ENCODE measurements at regions not wholly inside any gene's neighbourhood (a gene's known extent, or its start where the extent isn't known, plus 50 kb on each side); places are given as distances from the start of the nearest gene placed in this dataset.

DNA sequence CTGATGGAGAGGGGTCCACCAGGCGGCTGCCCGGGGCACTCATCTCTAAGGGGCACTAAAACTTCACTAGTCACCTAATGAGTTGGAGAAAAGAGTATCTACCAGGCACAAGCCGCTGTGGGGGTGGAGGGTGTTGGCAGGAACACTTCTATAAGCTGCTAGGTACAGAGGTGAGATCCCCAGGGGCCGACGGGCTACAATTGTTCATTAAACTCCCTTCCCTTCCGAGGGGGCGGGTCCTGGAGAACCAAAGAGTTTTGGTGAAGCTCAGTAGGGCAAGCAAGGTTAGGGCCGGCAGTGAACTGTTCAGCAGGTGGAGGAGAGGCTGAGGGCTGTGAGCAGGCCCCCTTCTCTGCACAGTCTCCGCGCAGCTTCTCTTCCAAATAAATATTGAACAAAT, 78.7 kb upstream of the ARAP3 start:
- DNase-seq (ENCODE audit: low spot score) (no peak), ATAC-seq (ENCODE audit: low FRiP score) (no peak)
- no peak for TF ChIP-seq CTCF (IDR thresholded peaks at IDR 0.05)

DNA sequence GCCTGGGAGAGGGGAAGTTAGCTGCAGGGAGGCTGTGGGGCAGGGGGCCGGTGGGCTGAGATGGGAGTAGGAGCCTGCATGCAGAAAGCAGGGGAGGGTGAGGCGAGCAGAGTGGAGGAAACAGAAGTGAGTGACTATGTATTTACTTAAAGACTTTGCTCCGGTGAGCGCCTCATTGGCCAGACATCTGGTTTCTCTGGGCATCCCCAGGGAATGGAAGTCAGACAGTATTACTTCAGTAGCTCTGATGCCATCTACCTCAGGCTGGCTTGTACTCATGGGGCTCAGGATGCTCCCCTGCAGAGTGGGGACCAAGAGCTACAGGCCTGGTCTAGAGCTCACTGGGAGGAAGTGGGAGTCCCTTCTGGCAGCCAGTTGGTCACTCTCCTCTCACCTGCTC, 78.2 kb upstream of the ARAP3 start:
- TF ChIP-seq CTCF (IDR thresholded peaks at IDR 0.05): no peak
- DNase-seq (ENCODE audit: low spot score): no peak
- no peak for ATAC-seq (ENCODE audit: low FRiP score)

DNA sequence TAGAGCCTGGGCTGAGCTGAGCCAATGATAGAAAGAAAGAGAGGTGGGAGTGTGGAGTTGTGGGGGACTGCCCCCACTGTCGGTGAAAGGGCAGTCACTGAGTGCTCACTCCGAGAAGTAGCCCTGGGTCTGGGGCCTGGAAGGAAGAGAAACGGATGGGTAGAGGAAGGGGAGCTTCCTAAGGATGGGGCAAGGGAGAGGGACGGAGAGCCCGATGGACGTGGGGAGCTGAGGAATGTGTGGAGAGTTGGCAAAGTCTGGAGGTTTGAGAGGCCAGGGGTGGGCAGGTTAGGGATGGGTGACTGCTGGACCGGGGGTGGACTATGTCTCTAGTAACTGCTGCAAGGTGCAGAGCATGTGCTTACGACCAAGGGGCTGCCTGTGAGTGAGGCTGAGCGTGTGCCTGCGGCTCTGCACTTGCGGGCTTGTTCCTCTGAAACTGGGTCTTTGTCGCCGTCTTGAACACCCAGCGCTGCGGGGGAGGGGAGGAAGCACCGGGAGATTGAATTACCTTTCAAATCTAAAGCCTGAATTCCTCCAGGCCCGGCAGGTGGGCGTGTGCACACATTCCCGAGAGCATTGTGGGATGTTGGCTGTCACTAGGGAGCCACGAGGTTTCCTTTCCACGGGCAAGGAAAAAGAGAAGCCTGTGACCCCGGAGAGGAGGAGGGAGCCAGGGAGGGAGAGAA, 76.4 kb upstream of the ARAP3 start:
- TF ChIP-seq CTCF (IDR thresholded peaks at IDR 0.05): no peak
- DNase-seq (ENCODE audit: low spot score) (no peak), ATAC-seq (ENCODE audit: low FRiP score) (no peak)

DNA sequence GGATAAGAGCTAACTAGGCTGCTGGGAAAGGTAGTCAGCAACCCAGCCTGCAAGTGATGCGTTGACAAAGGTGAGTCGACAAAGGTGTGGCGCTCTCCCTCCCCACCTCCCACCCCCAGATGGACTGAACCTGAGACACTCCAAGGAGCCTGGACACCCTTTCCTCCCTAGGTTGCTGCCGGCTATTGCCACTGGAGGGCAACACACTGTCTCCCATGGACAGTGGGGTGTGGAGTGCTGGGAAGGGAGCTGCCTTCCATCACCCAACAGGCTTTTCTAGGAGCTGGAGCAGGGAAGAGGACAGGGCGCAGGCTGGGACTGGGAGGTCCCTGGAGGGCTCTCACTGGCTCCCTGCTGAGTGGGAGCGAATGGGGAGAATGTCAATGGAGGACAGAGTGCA, 75.4 kb upstream of the ARAP3 start:
- TF ChIP-seq CTCF (IDR thresholded peaks at IDR 0.05): no peak
- ATAC-seq (ENCODE audit: low FRiP score) (no peak), DNase-seq (ENCODE audit: low spot score) (no peak)

DNA sequence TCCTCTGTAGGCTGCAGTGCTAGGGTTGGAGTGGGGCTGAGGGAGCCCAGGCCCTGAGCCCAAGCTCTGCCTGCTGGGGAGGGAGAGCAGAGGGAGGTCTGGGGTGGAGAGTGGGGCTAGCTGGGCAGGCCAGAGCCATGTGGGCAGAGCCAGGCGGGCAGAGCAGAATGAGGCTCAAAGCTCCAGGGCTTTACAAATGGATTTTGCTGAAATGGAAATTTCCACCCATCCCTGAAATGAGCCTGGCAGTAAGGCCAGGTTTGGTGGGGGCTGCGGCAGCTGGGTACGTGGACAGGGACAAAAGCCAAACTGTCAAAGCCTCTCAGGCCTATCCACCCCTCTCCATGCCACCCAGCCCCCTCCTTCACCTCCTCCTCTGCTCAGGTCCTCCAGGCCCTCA, 74.2 kb upstream of the ARAP3 start:
- TF ChIP-seq CTCF (IDR thresholded peaks at IDR 0.05): no peak
- DNase-seq (ENCODE audit: low spot score) (no peak), ATAC-seq (ENCODE audit: low FRiP score) (no peak)

DNA sequence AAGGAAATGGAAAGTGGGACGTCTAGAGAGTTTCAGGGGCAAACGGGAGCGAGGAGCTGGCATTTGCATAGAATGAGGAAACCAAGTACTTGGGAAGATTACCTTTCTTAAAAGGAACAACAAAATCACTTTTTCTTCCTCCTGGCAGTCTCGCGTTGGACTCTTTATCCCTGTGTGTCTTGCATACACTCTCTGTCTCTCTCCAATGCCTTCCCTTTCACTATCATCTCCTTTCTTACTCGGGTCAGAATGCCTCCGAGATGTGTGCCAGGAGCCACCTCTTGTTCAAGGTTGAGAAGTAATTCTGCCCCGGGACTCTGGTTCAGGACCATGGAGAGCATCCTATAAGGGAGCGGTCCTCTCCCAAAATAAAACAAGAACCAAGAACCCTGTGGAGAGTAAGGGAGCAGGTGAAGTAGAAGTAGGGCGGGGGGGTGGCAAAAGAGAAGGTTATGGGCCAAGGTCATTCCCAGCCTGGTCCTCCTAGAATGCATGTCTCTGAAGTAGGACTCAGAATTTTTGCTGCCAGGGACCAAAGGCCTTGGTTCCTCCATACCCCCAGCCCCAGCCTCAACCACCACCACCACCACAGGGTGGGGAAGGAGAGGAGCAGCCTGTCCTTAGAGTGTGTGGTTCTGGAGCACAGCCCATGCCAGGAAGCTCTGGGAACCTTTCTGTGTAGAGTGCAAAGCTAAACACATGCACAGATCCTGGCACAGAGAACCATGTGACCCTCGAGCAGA, 72.1 kb upstream of the ARAP3 start:
- TF ChIP-seq CTCF (IDR thresholded peaks at IDR 0.05): no peak

More for the DNA sequence above, 72.1 kb upstream of the ARAP3 start:
- DNase-seq (ENCODE audit: low spot score) (no peak), ATAC-seq (ENCODE audit: low FRiP score) (no peak)
